ENCODE measurements at regions not wholly inside any gene's neighbourhood (a gene's known extent, or its start where the extent isn't known, plus 50 kb on each side); places are given as distances from the start of the nearest gene placed in this dataset.

DNA sequence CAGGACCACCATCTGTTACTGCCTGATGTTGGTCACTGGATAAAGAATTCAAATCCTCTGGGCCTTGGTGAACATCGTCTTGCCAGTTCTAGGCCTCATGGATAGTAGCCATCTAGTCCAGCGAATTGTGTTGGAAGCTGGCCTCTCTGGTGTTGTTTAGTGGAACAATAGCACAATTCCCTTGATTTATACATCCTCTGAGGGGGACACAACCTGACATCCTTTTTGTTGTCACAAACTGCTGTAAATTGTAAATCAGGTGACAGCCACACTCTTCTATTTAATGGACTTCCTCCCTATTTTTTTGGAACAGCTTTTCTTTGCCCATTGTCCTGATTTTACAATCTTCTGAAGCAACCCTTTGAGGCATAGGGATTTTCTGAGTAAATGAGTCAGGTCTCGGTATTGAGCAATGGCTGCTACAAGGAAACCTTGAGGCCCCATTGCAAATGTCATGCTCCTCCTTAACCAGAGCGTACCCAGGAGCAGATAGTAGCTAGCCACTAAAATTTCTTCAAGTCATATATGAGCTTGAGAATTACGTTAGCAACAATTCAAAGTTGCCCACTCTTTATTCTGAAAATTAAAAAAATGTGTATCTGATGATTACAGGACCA is 263.3 kb downstream of the COG6 start:
- DNase-seq (ENCODE audit: low read depth in 2 of 2): no peak
- Histone ChIP-seq H4K20me1 (ENCODE audit: control insufficient read depth, extremely low read depth, insufficient read depth, low read length) (no peaks in the 10 kb centered on the region), H3K36me3 (ENCODE audit: control insufficient read depth, insufficient read depth, low read length) (no peaks in the 10 kb centered on the region), H3K4me3 (replicated peaks in 1 of 4; ENCODE audit: control extremely low read depth in 1 of 4, insufficient read depth in 1 of 4, low read depth in 3 of 4, low read length in 4 of 4) (no peak overlapping the region), H3K4me2 (ENCODE audit: extremely low read depth, insufficient read depth, low read length) (no peak overlapping the region), H3K27ac (ENCODE audit: insufficient read depth, low read length) (no peak overlapping the region), H3K9me3 (ENCODE audit: control insufficient read depth, insufficient read depth, low read depth, low read length) (no peaks in the 10 kb centered on the region), H3K27me3 (ENCODE audit: control insufficient read depth, insufficient read depth, low read length) (no peaks in the 10 kb centered on the region), H3K9ac (ENCODE audit: insufficient read depth, low read length) (no peak overlapping the region), H3K79me2 (ENCODE audit: control insufficient read depth, insufficient read depth, low read length) (no peaks in the 10 kb centered on the region), H2AFZ (ENCODE audit: low read length) (no peak overlapping the region), H3K4me1 (ENCODE audit: control insufficient read depth, extremely low read depth, insufficient read depth, low read length) (no peaks in the 10 kb centered on the region)
- TF ChIP-seq CTCF (conservative IDR thresholded peaks at IDR 0.05 in 1 of 2, IDR thresholded peaks at IDR 0.05 in 1 of 2; ENCODE audit: low read depth in 1 of 2, low read length in 2 of 2): no peak

GRCh38 chr13:39920613-39921012 is 265.2 kb downstream of the COG6 start:
- H3K4me1 ChIP-seq (ENCODE audit: control insufficient read depth, extremely low read depth, insufficient read depth, low read length): no peaks in the 10 kb centered on the region
- no peaks in the 10 kb centered on the region for H3K36me3 ChIP-seq (ENCODE audit: control insufficient read depth, insufficient read depth, low read length)
- H3K4me3 ChIP-seq (replicated peaks in 1 of 4; ENCODE audit: control extremely low read depth in 1 of 4, insufficient read depth in 1 of 4, low read depth in 3 of 4, low read length in 4 of 4): no peak overlapping the region
- no peaks in the 10 kb centered on the region for H3K27me3 ChIP-seq (ENCODE audit: control insufficient read depth, insufficient read depth, low read length)
- H3K79me2 ChIP-seq (ENCODE audit: control insufficient read depth, insufficient read depth, low read length): no peaks in the 10 kb centered on the region
- no peaks in the 10 kb centered on the region for H3K9me3 ChIP-seq (ENCODE audit: control insufficient read depth, insufficient read depth, low read depth, low read length)
- DNase-seq (ENCODE audit: low read depth in 2 of 2): no peak
- H3K4me2 ChIP-seq (ENCODE audit: extremely low read depth, insufficient read depth, low read length): no peak overlapping the region
- H3K27ac ChIP-seq (ENCODE audit: insufficient read depth, low read length): no peak overlapping the region
- no peak for TF ChIP-seq CTCF (conservative IDR thresholded peaks at IDR 0.05 in 1 of 2, IDR thresholded peaks at IDR 0.05 in 1 of 2; ENCODE audit: low read depth in 1 of 2, low read length in 2 of 2)
- TF ChIP-seq EZH2 (IDR thresholded peaks at IDR 0.05; ENCODE audit: low read length, missing control alignments): no peak
- no peak overlapping the region for H3K9ac ChIP-seq (ENCODE audit: insufficient read depth, low read length)
- H2AFZ ChIP-seq (ENCODE audit: low read length): no peak overlapping the region
- H4K20me1 ChIP-seq (ENCODE audit: control insufficient read depth, extremely low read depth, insufficient read depth, low read length): no peaks in the 10 kb centered on the region

GRCh38 chr13:39926345-39926744 is 270.9 kb downstream of the COG6 start:
- no peaks in the 10 kb centered on the region for H4K20me1 ChIP-seq (ENCODE audit: control insufficient read depth, extremely low read depth, insufficient read depth, low read length)
- TF ChIP-seq EZH2 (IDR thresholded peaks at IDR 0.05; ENCODE audit: low read length, missing control alignments) (no peak), CTCF (conservative IDR thresholded peaks at IDR 0.05 in 1 of 2, IDR thresholded peaks at IDR 0.05 in 1 of 2; ENCODE audit: low read depth in 1 of 2, low read length in 2 of 2) (no peak)
- H3K79me2 ChIP-seq (ENCODE audit: control insufficient read depth, insufficient read depth, low read length): no peaks in the 10 kb centered on the region
- H3K4me3 ChIP-seq (replicated peaks in 1 of 4; ENCODE audit: control extremely low read depth in 1 of 4, insufficient read depth in 1 of 4, low read depth in 3 of 4, low read length in 4 of 4): no peak overlapping the region
- no peak for DNase-seq (ENCODE audit: low read depth in 2 of 2)
- H3K9me3 ChIP-seq (ENCODE audit: control insufficient read depth, insufficient read depth, low read depth, low read length): no peaks in the 10 kb centered on the region
- H3K27ac ChIP-seq (ENCODE audit: insufficient read depth, low read length): no peak overlapping the region
- H3K9ac ChIP-seq (ENCODE audit: insufficient read depth, low read length): no peak overlapping the region
- H3K36me3 ChIP-seq (ENCODE audit: control insufficient read depth, insufficient read depth, low read length): no peaks in the 10 kb centered on the region
- no peak overlapping the region for H2AFZ ChIP-seq (ENCODE audit: low read length)
- no peaks in the 10 kb centered on the region for H3K4me1 ChIP-seq (ENCODE audit: control insufficient read depth, extremely low read depth, insufficient read depth, low read length)
- no peak overlapping the region for H3K4me2 ChIP-seq (ENCODE audit: extremely low read depth, insufficient read depth, low read length)
- H3K27me3 ChIP-seq (ENCODE audit: control insufficient read depth, insufficient read depth, low read length): no peaks in the 10 kb centered on the region

Measured in fibroblast of lung (primary cell).